K562 (cell line): ENCODE measurements at regions not wholly inside any gene's neighbourhood (a gene's known extent, or its start where the extent isn't known, plus 50 kb on each side); places are given as distances from the start of the nearest gene placed in this dataset.

Experiments used
- ATAC-seq: fragments of 200-7000 bp; cut with Tn5 transposase; 3 replicates; pipeline ENCODE4 v1.9.1; 2020; ENCODE audit warnings: moderate library complexity
- BruUV-seq: library from RNA; stranded (reverse); fragments of 400-500 nt; replicated peaks from 2 replicates; lab custom pipeline; 2021; lab: Mats Ljungman, UMichigan
- CTCF ChIA-PET: fragments of 300-600 bp; formaldehyde crosslinking; extraction: SDS; loops from one replicate; lab custom pipeline; 2021; ENCODE audit warnings: low intra/inter-chr PET ratio; lab: Yijun Ruan, JAX
- POLR2A ChIA-PET: fragments of 300-600, 350-650 bp; sonication (Branson Sonifier 250); formaldehyde crosslinking; extraction: SDS; loops from one replicate; lab custom pipeline; 2021; ENCODE audit warnings: antibody characterized with exemption, inconsistent platforms; lab: Yijun Ruan, JAX
- DNase-seq, 4 experiments: peaks; one replicate each; pipeline versions ENCODE4 v3.0.0 to v3.0.0-alpha.2; 2011 to 2018; ENCODE audit warnings: low spot score in 3 of 4, mixed read lengths in 3 of 4; ENCODE audit errors: extremely low read depth in 1 of 4
- FAIRE-seq: peaks from 2 replicates; lab custom pipeline; 2011; peaks lifted over from hg19 to GRCh38; lab: Jason Lieb, UNC
- H2AFZ ChIP-seq: 2 replicates; pipeline ENCODE4 v1.6.0; 2011; ENCODE audit warnings: low read depth, low read length, control low read depth, inconsistent platforms
- H3K27ac ChIP-seq: fragments of 200-600 bp; 3 replicates; pipeline ENCODE4 v1.8.0; 2011; ENCODE audit warnings: low read depth, mild to moderate bottlenecking, control low read depth, inconsistent platforms, low read length, moderate library complexity, mixed read lengths; ENCODE audit errors: extremely low read depth
- H3K27me3 ChIP-seq, 2 experiments: fragments of 300-600 bp in 1 of 2; 2 replicates in 1 of 2; 3 replicates in 1 of 2; pipeline versions ENCODE4 v1.6.0 to v1.8.0; 2011; ENCODE audit warnings: inconsistent platforms in 2 of 2, low read length in 2 of 2, mild to moderate bottlenecking in 1 of 2, mixed read lengths in 1 of 2, moderate library complexity in 1 of 2; ENCODE audit not compliant: control insufficient read depth in 2 of 2, insufficient read depth in 2 of 2
- H3K36me3 ChIP-seq: fragments of 300-600 bp; 3 replicates; pipeline ENCODE4 v1.8.0; 2011; ENCODE audit warnings: mild to moderate bottlenecking, low read length, inconsistent platforms; ENCODE audit not compliant: control insufficient read depth, insufficient read depth
- H3K4me1 ChIP-seq, 2 experiments: fragments of 200-600 bp in 1 of 2; replicated peaks in 1 of 2; 2 replicates in 1 of 2; 3 replicates in 1 of 2; pipeline versions ENCODE4 v1.5.1 to v1.8.0; 2011; ENCODE audit warnings: inconsistent platforms in 2 of 2, low read length in 2 of 2, mild to moderate bottlenecking in 1 of 2, mixed read lengths in 1 of 2, moderate library complexity in 1 of 2; ENCODE audit not compliant: control insufficient read depth in 2 of 2, insufficient read depth in 2 of 2
- H3K4me2 ChIP-seq: 2 replicates; pipeline ENCODE4 v1.6.1; 2011; ENCODE audit warnings: low read length, control low read depth, inconsistent platforms, mixed read lengths; ENCODE audit not compliant: insufficient read depth
- H3K4me3 ChIP-seq: fragments of 200-600 bp; sonication (generic), shearing (Covaris generic); 2 replicates; pipeline ENCODE4 v1.5.1; 2016; ENCODE audit warnings: control low read depth, inconsistent platforms
- H3K79me2 ChIP-seq: fragments of 200-600 bp; 3 replicates; pipeline ENCODE4 v1.8.0; 2011; ENCODE audit warnings: low read length, inconsistent platforms; ENCODE audit not compliant: control insufficient read depth, insufficient read depth
- H3K9ac ChIP-seq, 2 experiments: 2 replicates each; pipeline versions ENCODE4 v1.6.0 to v1.6.1; 2011; ENCODE audit warnings: low read depth in 2 of 2, low read length in 2 of 2, control low read depth in 1 of 2, inconsistent platforms in 1 of 2, mild to moderate bottlenecking in 1 of 2, mixed read lengths in 1 of 2; ENCODE audit not compliant: insufficient read depth in 1 of 2
- H3K9me1 ChIP-seq: one replicate; pipeline ENCODE4 v1.6.0; 2011; ENCODE audit warnings: inconsistent platforms, mild to moderate bottlenecking, low read length, moderate library complexity; ENCODE audit not compliant: control insufficient read depth, insufficient read depth
- H3K9me3 ChIP-seq: replicated peaks from 2 replicates; pipeline ENCODE4 v1.5.1; 2011; ENCODE audit warnings: low read depth, low read length, inconsistent platforms; ENCODE audit not compliant: control insufficient read depth, insufficient read depth
- H4K20me1 ChIP-seq: replicated peaks from 2 replicates; pipeline ENCODE4 v1.6.1; 2011; ENCODE audit warnings: low read length, inconsistent platforms, mixed read lengths; ENCODE audit not compliant: control insufficient read depth, insufficient read depth
- BRF1 ChIP-seq: IDR thresholded peaks from 3 replicates; pipeline ENCODE4 v1.6.1; 2011; ENCODE audit warnings: borderline replicate concordance, mild to moderate bottlenecking; ENCODE audit not compliant: insufficient read length; ENCODE audit errors: extremely low read depth
- CEBPB ChIP-seq: fragments of 450-650 bp; IDR thresholded peaks from 2 replicates; pipeline ENCODE4 v1.6.1; 2016; ENCODE audit warnings: missing genetic modification characterization, missing compliant biosample characterization
- HINFP ChIP-seq: fragments of 450-650 bp; conservative IDR thresholded peaks from 2 replicates; pipeline ENCODE4 v1.6.1; 2016; ENCODE audit warnings: missing genetic modification characterization, low read depth, mild to moderate bottlenecking, control low read depth, missing compliant biosample characterization
- IFI16 ChIP-seq: fragments of 250-450 bp; sonication (Bioruptor Pico); IDR thresholded peaks from 2 replicates; pipeline ENCODE4 v2.1.2; 2022; ENCODE audit warnings: mild to moderate bottlenecking, inconsistent platforms
- KAT2B ChIP-seq: IDR thresholded peaks from one replicate; pipeline ENCODE4 v1.6.1; 2012; ENCODE audit warnings: low read depth, mild to moderate bottlenecking, control low read depth, inconsistent platforms, low read length, moderate library complexity
- KAT8 ChIP-seq: fragments of 450-650 bp; IDR thresholded peaks from 2 replicates; pipeline ENCODE4 v1.6.1; 2016; ENCODE audit warnings: low read depth, mild to moderate bottlenecking
- NRF1 ChIP-seq, 2 experiments: fragments of 450-650 bp; IDR thresholded peaks in 1 of 2; conservative IDR thresholded peaks in 1 of 2; 2 replicates each; pipeline ENCODE4 v1.6.1; 2014; ENCODE audit warnings: mild to moderate bottlenecking in 2 of 2
- POLR2AphosphoS5 ChIP-seq: IDR thresholded peaks from 2 replicates; pipeline ENCODE4 v1.6.1; 2011; ENCODE audit warnings: mild to moderate bottlenecking, low read depth, low read length, moderate library complexity; ENCODE audit not compliant: control insufficient read depth, insufficient read depth
- RB1 ChIP-seq: fragments of 450-650 bp; IDR thresholded peaks from 2 replicates; pipeline ENCODE4 v1.6.1; 2017; ENCODE audit warnings: low read depth, mild to moderate bottlenecking
- RBBP5 ChIP-seq: fragments of 200-600 bp; sonication (generic); IDR thresholded peaks from 2 replicates; pipeline ENCODE4 v1.6.1; 2012; ENCODE audit warnings: borderline replicate concordance, mild to moderate bottlenecking, low read length, control low read depth, inconsistent platforms; ENCODE audit not compliant: insufficient read depth, poor library complexity, severe bottlenecking
- RBM39 ChIP-seq: fragments of 200-400 bp; formaldehyde crosslinking; optimal IDR thresholded peaks from 2 replicates; pipeline ENCODE3; 2018; ENCODE audit warnings: low read depth, low read length
- RFX1 ChIP-seq: fragments of 450-650 bp; IDR thresholded peaks from 2 replicates; pipeline ENCODE4 v1.6.1; 2016; ENCODE audit warnings: mild to moderate bottlenecking, moderate library complexity
- RNF2 ChIP-seq: sonication (generic); IDR thresholded peaks from 2 replicates; pipeline ENCODE4 v1.6.1; 2016
- TBP ChIP-seq: optimal IDR thresholded peaks from 2 replicates; pipeline ENCODE3; 2011; ENCODE audit warnings: low read depth, low read length, improper control_type of control experiment
- TCF3 ChIP-seq: sonication (generic); formaldehyde crosslinking; IDR thresholded peaks from 2 replicates; pipeline ENCODE4 v1.4.0; 2020; ENCODE audit warnings: mild to moderate bottlenecking, missing genetic modification reagents
- THRA ChIP-seq: fragments of 450-650 bp; IDR thresholded peaks from 2 replicates; pipeline ENCODE4 v1.6.1; 2017; ENCODE audit warnings: mild to moderate bottlenecking, moderate library complexity
- TOE1 ChIP-seq, 2 experiments: fragments of 450-650 bp in 1 of 2; sonication (generic) in 1 of 2; formaldehyde crosslinking in 1 of 2; IDR thresholded peaks; 2 replicates each; pipeline versions ENCODE4 v1.7.1 to v1.8.0; 2016 to 2022; ENCODE audit warnings: borderline replicate concordance in 2 of 2, mild to moderate bottlenecking in 2 of 2, antibody characterized with exemption in 1 of 2, inconsistent platforms in 1 of 2, low read depth in 1 of 2, missing genetic modification reagents in 1 of 2, moderate library complexity in 1 of 2
- U2AF2 ChIP-seq: fragments of 200-400 bp; formaldehyde crosslinking; optimal IDR thresholded peaks from 2 replicates; pipeline ENCODE3; 2017; ENCODE audit warnings: low read depth, mild to moderate bottlenecking, low read length
- ZNF121 ChIP-seq: sonication (generic); formaldehyde crosslinking; conservative IDR thresholded peaks from 2 replicates; pipeline ENCODE4 v1.8.0; 2022; ENCODE audit warnings: missing genetic modification reagents
- ZNF140 ChIP-seq: fragments of 250-450 bp; sonication (Bioruptor Pico); IDR thresholded peaks from 2 replicates; pipeline ENCODE4 v1.8.0; 2021; ENCODE audit warnings: moderate library complexity, mild to moderate bottlenecking, inconsistent platforms
- ZNF24 ChIP-seq: fragments of 450-650 bp; IDR thresholded peaks from 2 replicates; pipeline ENCODE4 v1.6.1; 2016
- ZNF583 ChIP-seq: fragments of 250-450 bp; sonication (Bioruptor Pico); IDR thresholded peaks from 2 replicates; pipeline ENCODE4 v1.4.0; 2020
- ZNF764 ChIP-seq: fragments of 250-450 bp; sonication (Bioruptor Pico); IDR thresholded peaks from 2 replicates; pipeline ENCODE4 v1.4.0; 2020; ENCODE audit warnings: low read depth, mild to moderate bottlenecking, moderate library complexity
- WGBS: fragments of 100-300 bp; shearing (Covaris generic); methylation state at CpG from one replicate; pipeline ENCODE4 v1.1.6; 2016; ENCODE audit warnings: low coverage, mixed read lengths; ENCODE audit not compliant: insufficient coverage; ENCODE audit errors: missing lambda C conversion rate; 5-methylcytosine and 5-hydroxymethylcytosine counted together
- in situ Hi-C: fragments of 300-500 bp; cut with MboI; formaldehyde crosslinking; loops from 4 replicates; pipeline ENCODE4 v1.15.0; 2018; ENCODE audit warnings: inconsistent platforms, mixed read lengths
- intact Hi-C: fragments of 100-400 bp; cut with micrococcal nuclease; formaldehyde crosslinking; loops from 2 replicates; pipeline ENCODE4 v1.14.2; 2022

- TF ChIP-seq HINFP (no peak), ZNF764 (no peak), NRF1 (conservative IDR thresholded peaks at IDR 0.05 in 1 of 2, IDR thresholded peaks at IDR 0.05 in 1 of 2) (no peak), RFX1 (no peak), POLR2AphosphoS5 (no peak), KAT8 (no peak), THRA (no peak), TBP (no peak)
Observed at GRCh38 chr7:22005151-22005550, 59.5 kb upstream of the CDCA7L start (continued).

- intact Hi-C loops: loop anchor here (10.0 kb wide), 3 partner anchors 82 to 318 kb away; no protein-coding TSS in a partner anchor
- H3K9me3 ChIP-seq: no peaks in the 10 kb centered on the region
- in situ Hi-C loops: loop anchor here (25.0 kb wide), 1 partner anchor 740 kb away; no protein-coding TSS in a partner anchor
- POLR2A ChIA-PET: no interaction called here
- no peak overlapping the region for H2AFZ ChIP-seq
- H3K27me3 ChIP-seq: peaks cover 2 to 6% of the 10 kb centered on the region in 2 experiments; a peak in 2 of 5 replicates
- FAIRE-seq (no peak), ATAC-seq (no peak), DNase-seq (no peak)
- no peaks in the 10 kb centered on the region for H3K4me1 ChIP-seq
- no peak overlapping the region for H3K4me2 ChIP-seq
- 0% methylated on average over 1 of the region's 1 CpG for WGBS
- no peak overlapping the region for H3K9ac ChIP-seq
- no peak overlapping the region for H3K4me3 ChIP-seq
- no peaks in the 10 kb centered on the region for H3K79me2 ChIP-seq
- CTCF ChIA-PET: no interaction called here
- no peaks in the 10 kb centered on the region for H3K9me1 ChIP-seq
- no peaks in the 10 kb centered on the region for H3K36me3 ChIP-seq
- no TSS peak for BruUV-seq
- H3K27ac ChIP-seq: no peak overlapping the region
- H4K20me1 ChIP-seq: no peaks in the 10 kb centered on the region
- TF ChIP-seq RBM39 (no peak), ZNF121 (CRISPR knock-in tag) (no peak), TOE1 (IDR thresholded peaks at IDR 0.05; ENCODE audit: borderline replicate concordance) (no peak), TOE1 (CRISPR knock-in tag; IDR thresholded peaks at IDR 0.05; ENCODE audit: borderline replicate concordance, low read depth) (no peak), KAT2B (no peak), ZNF24 (no peak), RB1 (no peak), CEBPB (tag) (no peak), TCF3 (CRISPR knock-in tag) (no peak), U2AF2 (no peak), ZNF140 (CRISPR knock-in tag) (no peak), RNF2 (no peak), BRF1 (no peak), RBBP5 (no peak), IFI16 (CRISPR knock-in tag) (no peak), ZNF583 (no peak)
Observed at GRCh38 chr7:22002726-22003125, 57.0 kb upstream of the CDCA7L start.
